ENCODE measurements at regions not wholly inside any gene's neighbourhood (a gene's known extent, or its start where the extent isn't known, plus 50 kb on each side); places are given as distances from the start of the nearest gene placed in this dataset.

GRCh38 chr15:46580924-46581323 is 946.1 kb downstream of the SQOR start:
- DNase-seq (ENCODE audit: low read depth) = no peak
- no peak overlapping the region for H3K4me3 ChIP-seq (ENCODE audit: low read depth, low read length)
- TF ChIP-seq CTCF (IDR thresholded peaks at IDR 0.05; ENCODE audit: low read depth, low read length) = no peak
- TF ChIP-seq POLR2A (IDR thresholded peaks at IDR 0.05; ENCODE audit: extremely low read depth, insufficient read length) = no peak
- TF ChIP-seq, protein P1, sequence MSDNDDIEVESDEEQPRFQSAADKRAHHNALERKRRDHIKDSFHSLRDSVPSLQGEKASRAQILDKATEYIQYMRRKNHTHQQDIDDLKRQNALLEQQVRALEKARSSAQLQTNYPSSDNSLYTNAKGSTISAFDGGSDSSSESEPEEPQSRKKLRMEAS (IDR thresholded peaks at IDR 0.05; ENCODE audit: low read depth, low read length) = no peak
- TF ChIP-seq MYC (IDR thresholded peaks at IDR 0.05; ENCODE audit: low read depth, low read length) = no peak

- no peak for DNase-seq (ENCODE audit: low read depth)
- H3K4me3 ChIP-seq (ENCODE audit: low read depth, low read length) = no peak overlapping the region
- TF ChIP-seq MYC (IDR thresholded peaks at IDR 0.05; ENCODE audit: low read depth, low read length) = no peak
- TF ChIP-seq, protein P1 (IDR thresholded peaks at IDR 0.05; ENCODE audit: low read depth, low read length) = no peak
These were observed 954.3 kb downstream of the SQOR start for GRCh38 chr15:46589088-46589487.

- no peak overlapping the region for H3K4me3 ChIP-seq (ENCODE audit: low read depth, low read length)
- TF ChIP-seq MYC (IDR thresholded peaks at IDR 0.05; ENCODE audit: low read depth, low read length) = no peak
- no peak for TF ChIP-seq POLR2A (IDR thresholded peaks at IDR 0.05; ENCODE audit: extremely low read depth, insufficient read length)
- TF ChIP-seq, protein P1 (IDR thresholded peaks at IDR 0.05; ENCODE audit: low read depth, low read length) = no peak
- TF ChIP-seq CTCF (IDR thresholded peaks at IDR 0.05; ENCODE audit: low read depth, low read length) = no peak
- DNase-seq (ENCODE audit: low read depth) = no peak
These were observed 956.6 kb downstream of the SQOR start for GRCh38 chr15:46591462-46591861.

GRCh38 chr15:46595016-46595415 is 960.2 kb downstream of the SQOR start:
- DNase-seq (ENCODE audit: low read depth) = no peak
- no peak overlapping the region for H3K4me3 ChIP-seq (ENCODE audit: low read depth, low read length)
- no peak for TF ChIP-seq POLR2A (IDR thresholded peaks at IDR 0.05; ENCODE audit: extremely low read depth, insufficient read length)
- TF ChIP-seq MYC (IDR thresholded peaks at IDR 0.05; ENCODE audit: low read depth, low read length) = no peak
- TF ChIP-seq, protein P1 (IDR thresholded peaks at IDR 0.05; ENCODE audit: low read depth, low read length) = no peak

DNA sequence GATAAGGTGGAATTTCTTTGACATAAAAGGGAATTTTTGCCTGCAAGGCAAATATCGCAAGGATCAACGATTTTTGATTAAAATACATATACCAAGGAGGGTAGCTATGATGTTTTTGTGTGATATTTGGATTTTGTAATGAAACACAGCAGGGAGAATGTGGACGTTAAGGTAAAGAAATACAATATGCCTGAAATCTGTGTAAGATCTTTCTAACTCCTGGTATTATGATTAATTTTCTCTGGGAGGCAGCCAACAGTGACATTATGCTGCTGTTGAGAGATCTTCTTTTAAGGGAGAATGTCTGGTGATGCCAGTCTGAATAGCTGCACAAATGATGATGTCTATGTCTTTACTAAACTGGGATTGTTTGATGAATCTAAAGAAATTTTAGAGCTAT is 972.2 kb downstream of the SQOR start:
- TF ChIP-seq POLR2A (IDR thresholded peaks at IDR 0.05; ENCODE audit: extremely low read depth, insufficient read length) = no peak
- TF ChIP-seq, protein P1 (IDR thresholded peaks at IDR 0.05; ENCODE audit: low read depth, low read length) = no peak
- TF ChIP-seq MYC (IDR thresholded peaks at IDR 0.05; ENCODE audit: low read depth, low read length) = no peak
- no peak for TF ChIP-seq CTCF (IDR thresholded peaks at IDR 0.05; ENCODE audit: low read depth, low read length)
- no peak overlapping the region for H3K4me3 ChIP-seq (ENCODE audit: low read depth, low read length)
- DNase-seq (ENCODE audit: low read depth) = no peak

- no peak for TF ChIP-seq POLR2A (IDR thresholded peaks at IDR 0.05; ENCODE audit: extremely low read depth, insufficient read length)
- no peak for TF ChIP-seq MYC (IDR thresholded peaks at IDR 0.05; ENCODE audit: low read depth, low read length)
- TF ChIP-seq CTCF (IDR thresholded peaks at IDR 0.05; ENCODE audit: low read depth, low read length) = no peak
- TF ChIP-seq, protein P1 (IDR thresholded peaks at IDR 0.05; ENCODE audit: low read depth, low read length) = no peak
- DNase-seq (ENCODE audit: low read depth) = no peak
- H3K4me3 ChIP-seq (ENCODE audit: low read depth, low read length) = no peak overlapping the region
These were observed 981.2 kb downstream of the SQOR start for GRCh38 chr15:46616033-46616432.

GRCh38 chr15:46617507-46617906 is 982.7 kb downstream of the SQOR start:
- H3K4me3 ChIP-seq (ENCODE audit: low read depth, low read length) = no peak overlapping the region
- TF ChIP-seq CTCF (IDR thresholded peaks at IDR 0.05; ENCODE audit: low read depth, low read length) (no peak), MYC (IDR thresholded peaks at IDR 0.05; ENCODE audit: low read depth, low read length) (no peak), POLR2A (IDR thresholded peaks at IDR 0.05; ENCODE audit: extremely low read depth, insufficient read length) (no peak)
- TF ChIP-seq, protein P1 (IDR thresholded peaks at IDR 0.05; ENCODE audit: low read depth, low read length) = no peak
- no peak for DNase-seq (ENCODE audit: low read depth)
